MM.1S (cell line): ENCODE measurements at regions not wholly inside any gene's neighbourhood (a gene's known extent, or its start where the extent isn't known, plus 50 kb on each side); places are given as distances from the start of the nearest gene placed in this dataset.
A peak's percentile ranks its signal among the peaks of the same experiment; 100 is the strongest.

Experiments
- DNase-seq: peaks from one replicate; pipeline ENCODE4 v3.0.0-alpha.2; 2015
- H2AFZ ChIP-seq: fragments of 300-600 bp; sonication (generic); 2 replicates; pipeline ENCODE4 v1.6.0; 2016; ENCODE audit warnings: antibody characterized with exemption, low read length
- H3F3A ChIP-seq: fragments of 300-600 bp; sonication (generic); 2 replicates; pipeline ENCODE4 v1.6.1; 2016; ENCODE audit warnings: mild to moderate bottlenecking, antibody characterized with exemption, low read length, moderate library complexity, mixed read lengths; ENCODE audit not compliant: insufficient read depth
- H3K27ac ChIP-seq: fragments of 300-600 bp; sonication (generic); 2 replicates; pipeline ENCODE4 v1.5.1; 2016; ENCODE audit warnings: mild to moderate bottlenecking, low read length
- H3K27me3 ChIP-seq: fragments of 300-600 bp; sonication (generic); replicated peaks from 2 replicates; pipeline ENCODE4 v1.6.0; 2016; ENCODE audit warnings: low read length; ENCODE audit not compliant: insufficient read depth
- H3K36me3 ChIP-seq: fragments of 300-600 bp; sonication (generic); replicated peaks from 2 replicates; pipeline ENCODE4 v1.6.1; 2016; ENCODE audit warnings: mild to moderate bottlenecking, low read length, mixed read lengths; ENCODE audit not compliant: insufficient read depth
- H3K4me1 ChIP-seq: fragments of 300-600 bp; sonication (generic); 2 replicates; pipeline ENCODE4 v1.6.1; 2016; ENCODE audit warnings: low read length, mixed read lengths
- H3K4me2 ChIP-seq: fragments of 300-600 bp; sonication (generic); 2 replicates; pipeline ENCODE4 v1.6.0; 2016; ENCODE audit warnings: low read depth, low read length
- H3K4me3 ChIP-seq: fragments of 300-600 bp; sonication (generic); 2 replicates; pipeline ENCODE4 v1.5.1; 2016; ENCODE audit warnings: low read length, mixed read lengths
- H3K79me2 ChIP-seq: fragments of 300-600 bp; sonication (generic); 2 replicates; pipeline ENCODE4 v1.6.1; 2016; ENCODE audit warnings: mixed run types, low read length, mixed read lengths
- H3K9ac ChIP-seq: fragments of 300-600 bp; sonication (generic); 2 replicates; pipeline ENCODE4 v1.6.1; 2016; ENCODE audit warnings: low read length, mixed read lengths
- H3K9me2 ChIP-seq: fragments of 300-600 bp; sonication (generic); replicated peaks from 2 replicates; pipeline ENCODE4 v1.6.1; 2016; ENCODE audit warnings: mild to moderate bottlenecking, low read length, mixed read lengths; ENCODE audit not compliant: insufficient read depth
- H3K9me3 ChIP-seq: fragments of 300-600 bp; sonication (generic); replicated peaks from 2 replicates; pipeline ENCODE4 v1.6.1; 2016; ENCODE audit warnings: mild to moderate bottlenecking, low read length, mixed read lengths; ENCODE audit not compliant: insufficient read depth
- H4K20me1 ChIP-seq: fragments of 300-600 bp; sonication (generic); 2 replicates; pipeline ENCODE4 v1.6.1; 2016; ENCODE audit warnings: mild to moderate bottlenecking, low read length, moderate library complexity, mixed read lengths; ENCODE audit not compliant: insufficient read depth
- CTCF ChIP-seq: fragments of 300-600 bp; sonication (generic); IDR thresholded peaks from 2 replicates; pipeline ENCODE4 v1.5.1; 2016; ENCODE audit warnings: antibody characterized with exemption, low read length, mixed read lengths
- EZH2 ChIP-seq: fragments of 300-600 bp; sonication (generic); optimal IDR thresholded peaks from 2 replicates; pipeline ENCODE3; 2017; ENCODE audit warnings: low read depth, mild to moderate bottlenecking, antibody characterized with exemption, low read length, mixed read lengths
- EZH2phosphoT487 ChIP-seq: fragments of 300-600 bp; sonication (generic); IDR thresholded peaks from 2 replicates; pipeline ENCODE4 v1.6.1; 2018; ENCODE audit warnings: antibody characterized with exemption, low read length

- H3K9me3 ChIP-seq, result no peaks in the 10 kb centered on the region
- no peaks in the 10 kb centered on the region for H3K79me2 ChIP-seq
- H2AFZ ChIP-seq, result no peak overlapping the region
- no peak overlapping the region for H3K4me3 ChIP-seq
- no peaks in the 10 kb centered on the region for H3F3A ChIP-seq
- H3K27ac ChIP-seq, result no peak overlapping the region
- H3K4me2 ChIP-seq, result no peak overlapping the region
- no peak for TF ChIP-seq EZH2phosphoT487
- no peak for TF ChIP-seq CTCF
- no peak for TF ChIP-seq EZH2
- no peaks in the 10 kb centered on the region for H3K27me3 ChIP-seq
- no peaks in the 10 kb centered on the region for H3K36me3 ChIP-seq
- H3K4me1 ChIP-seq, result no peaks in the 10 kb centered on the region
- H4K20me1 ChIP-seq, result no peaks in the 10 kb centered on the region
- no peaks in the 10 kb centered on the region for H3K9me2 ChIP-seq
- H3K9ac ChIP-seq, result no peak overlapping the region
- no peak for DNase-seq
Observed at GRCh38 chr11:116172851-116173250, 599.9 kb downstream of the BUD13 start.

- H3K9me3 ChIP-seq, result no peaks in the 10 kb centered on the region
- H3K79me2 ChIP-seq, result no peaks in the 10 kb centered on the region
- H3K27ac ChIP-seq, result no peak overlapping the region
- TF ChIP-seq EZH2phosphoT487, result no peak
- TF ChIP-seq EZH2, result no peak
- H3F3A ChIP-seq, result no peaks in the 10 kb centered on the region
- H3K9me2 ChIP-seq, result no peaks in the 10 kb centered on the region
- no peak for DNase-seq
- H4K20me1 ChIP-seq, result no peaks in the 10 kb centered on the region
- H3K9ac ChIP-seq, result no peak overlapping the region
- no peaks in the 10 kb centered on the region for H3K27me3 ChIP-seq
- H3K36me3 ChIP-seq, result no peaks in the 10 kb centered on the region
- no peaks in the 10 kb centered on the region for H3K4me1 ChIP-seq
- H3K4me3 ChIP-seq, result no peak overlapping the region
- no peak overlapping the region for H2AFZ ChIP-seq
- no peak overlapping the region for H3K4me2 ChIP-seq
Observed at GRCh38 chr11:116172156-116172555, 600.6 kb downstream of the BUD13 start.

- Histone ChIP-seq H3F3A (no peaks in the 10 kb centered on the region), H3K79me2 (no peaks in the 10 kb centered on the region), H3K9ac (no peak overlapping the region), H2AFZ (no peak overlapping the region), H3K36me3 (no peaks in the 10 kb centered on the region), H3K4me2 (no peak overlapping the region), H4K20me1 (no peaks in the 10 kb centered on the region), H3K4me1 (no peaks in the 10 kb centered on the region), H3K9me2 (no peaks in the 10 kb centered on the region), H3K27ac (no peak overlapping the region), H3K27me3 (no peaks in the 10 kb centered on the region), H3K4me3 (no peak overlapping the region), H3K9me3 (no peaks in the 10 kb centered on the region)
- no peak for TF ChIP-seq EZH2
- TF ChIP-seq CTCF, result no peak
- no peak for TF ChIP-seq EZH2phosphoT487
- DNase-seq, result no peak
Observed at GRCh38 chr11:116171271-116172140, 601.3 kb downstream of the BUD13 start.

DNA sequence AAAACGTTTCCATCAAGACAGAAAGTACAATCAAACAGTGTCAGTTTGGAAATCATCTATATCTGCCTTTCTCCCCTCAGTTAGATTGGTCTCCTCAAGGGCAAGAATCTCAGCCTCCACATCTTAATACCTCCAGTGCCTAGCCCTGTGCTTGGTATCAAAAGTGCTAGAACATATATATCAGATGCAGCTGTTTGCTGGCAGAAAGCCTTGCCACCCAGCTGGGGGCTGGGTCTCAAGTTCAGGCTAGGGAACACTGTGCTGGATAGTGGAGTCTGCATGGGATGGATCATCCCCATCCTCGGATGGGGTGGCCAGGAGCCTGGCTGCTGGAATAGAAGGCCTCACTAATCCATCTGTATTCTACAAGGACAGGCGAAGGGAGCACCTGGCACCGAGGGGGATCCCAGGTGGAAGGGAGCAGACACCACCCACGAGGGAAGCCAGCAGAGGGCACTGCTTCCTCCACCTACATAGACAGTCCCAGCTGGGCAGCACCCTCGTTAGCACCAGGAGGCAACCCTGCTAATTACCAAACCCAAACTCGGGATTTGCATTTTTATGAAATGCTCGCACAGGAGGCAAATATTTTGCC is 602.2 kb downstream of the BUD13 start:
- TF ChIP-seq CTCF (peak; percentile 27), EZH2phosphoT487 (no peak), EZH2 (no peak)
- Histone ChIP-seq H3K27ac (no peak overlapping the region), H3K4me1 (no peaks in the 10 kb centered on the region), H3K4me3 (no peak overlapping the region), H4K20me1 (no peaks in the 10 kb centered on the region), H3K9ac (no peak overlapping the region), H3K36me3 (no peaks in the 10 kb centered on the region), H3K27me3 (no peaks in the 10 kb centered on the region), H2AFZ (no peak overlapping the region), H3K9me3 (no peaks in the 10 kb centered on the region), H3K4me2 (no peak overlapping the region), H3K79me2 (no peaks in the 10 kb centered on the region), H3K9me2 (no peaks in the 10 kb centered on the region), H3F3A (no peaks in the 10 kb centered on the region)
- no peak for DNase-seq
